HG02852 (cell line): ENCODE measurements at regions not wholly inside any gene's neighbourhood (a gene's known extent, or its start where the extent isn't known, plus 50 kb on each side); places are given as distances from the start of the nearest gene placed in this dataset.

Experiments used
- ATAC-seq: cut with Tn5 transposase; IDR thresholded peaks from one replicate; pipeline ENCODE4 v1.9.1; 2021; ENCODE audit warnings: mild to moderate bottlenecking, moderate library complexity; ENCODE audit not compliant: unreplicated experiment

GRCh38 chr5:57338068-57338867, 144.3 kb downstream of the ACTBL2 start:
- ATAC-seq: peak; percentile 55

GRCh38 chr5:57335092-57335660, 147.4 kb downstream of the ACTBL2 start:
- no peak for ATAC-seq

- ATAC-seq: no peak
These were observed 148.1 kb downstream of the ACTBL2 start for GRCh38 chr5:57334475-57334874.

- no peak for ATAC-seq
These were observed 150.2 kb downstream of the ACTBL2 start for GRCh38 chr5:57332361-57332760.

DNA sequence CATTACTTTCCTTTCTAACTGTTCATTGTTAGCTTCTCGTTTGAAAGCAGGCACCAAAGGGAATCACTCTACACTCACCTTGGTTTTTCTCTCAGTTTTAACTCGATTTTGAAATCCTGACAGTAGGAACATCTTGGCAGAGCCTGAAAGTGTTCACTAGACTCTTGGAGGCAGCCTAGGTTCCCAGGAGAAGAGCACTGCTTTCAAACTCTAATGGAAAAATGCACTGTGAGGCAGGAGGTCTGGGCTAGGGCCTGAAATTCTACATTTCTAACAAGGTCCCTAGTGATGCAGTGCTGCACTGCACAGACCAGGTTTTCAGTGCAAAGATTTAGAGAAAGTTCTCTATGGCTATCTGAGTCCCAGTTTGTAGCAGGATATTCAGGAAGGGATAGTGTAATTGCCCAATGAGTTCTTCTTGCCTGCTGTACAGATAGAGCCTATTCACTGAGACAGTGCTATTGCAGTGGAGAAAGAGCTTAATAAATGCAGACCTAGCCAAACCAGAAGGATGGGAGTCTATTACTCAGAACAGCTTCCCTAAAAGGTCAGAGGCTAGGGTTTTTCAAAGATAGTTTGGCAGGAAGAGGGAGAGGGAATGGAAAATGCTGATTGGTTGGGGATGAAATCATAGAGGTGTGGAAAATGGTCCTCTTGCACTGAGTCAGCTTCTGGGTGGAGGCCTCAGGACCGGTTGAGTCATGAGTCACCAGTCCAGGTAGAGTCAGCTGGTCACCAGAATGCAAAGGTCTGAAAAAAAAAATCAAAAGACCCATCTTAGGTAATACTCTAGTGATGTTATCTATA, 153.9 kb downstream of the GPBP1 start:
- ATAC-seq: no peak

DNA sequence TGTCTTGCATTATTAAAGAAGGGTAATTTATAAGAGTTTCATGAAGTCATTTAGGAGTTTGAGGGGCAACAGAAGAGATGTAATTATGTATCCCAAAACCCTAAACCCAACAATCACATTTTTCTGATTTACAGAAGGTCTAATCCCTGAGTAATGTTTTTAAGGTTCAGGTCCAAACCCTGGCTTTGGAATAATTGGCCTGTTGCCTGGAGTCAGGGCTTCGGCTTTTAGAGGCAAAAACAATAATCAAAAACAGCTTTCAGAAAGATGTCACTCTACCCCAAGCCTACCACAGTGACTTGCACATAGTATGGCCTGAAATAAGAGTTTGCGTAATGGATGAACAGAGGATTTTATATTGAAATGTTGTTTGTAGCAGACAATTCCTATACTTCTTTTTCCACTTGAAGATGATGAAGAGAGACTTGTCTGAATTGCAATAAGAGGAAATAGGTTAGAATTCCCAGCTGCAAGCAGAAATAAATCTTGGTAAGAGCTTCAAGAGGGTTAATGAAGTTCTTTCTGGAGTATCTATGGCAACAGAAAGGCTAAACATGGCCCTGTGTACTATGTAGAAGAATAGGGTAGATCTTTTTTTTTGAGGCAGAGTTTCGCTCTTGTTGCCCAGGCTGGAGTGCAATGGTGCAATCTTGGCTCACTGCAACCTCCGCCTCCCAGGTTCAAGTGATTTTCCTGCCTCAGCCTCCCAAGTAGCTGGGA, 152.0 kb downstream of the GPBP1 start:
- no peak for ATAC-seq

GRCh38 chr5:57324861-57325260, 151.0 kb downstream of the GPBP1 start:
- no peak for ATAC-seq

DNA sequence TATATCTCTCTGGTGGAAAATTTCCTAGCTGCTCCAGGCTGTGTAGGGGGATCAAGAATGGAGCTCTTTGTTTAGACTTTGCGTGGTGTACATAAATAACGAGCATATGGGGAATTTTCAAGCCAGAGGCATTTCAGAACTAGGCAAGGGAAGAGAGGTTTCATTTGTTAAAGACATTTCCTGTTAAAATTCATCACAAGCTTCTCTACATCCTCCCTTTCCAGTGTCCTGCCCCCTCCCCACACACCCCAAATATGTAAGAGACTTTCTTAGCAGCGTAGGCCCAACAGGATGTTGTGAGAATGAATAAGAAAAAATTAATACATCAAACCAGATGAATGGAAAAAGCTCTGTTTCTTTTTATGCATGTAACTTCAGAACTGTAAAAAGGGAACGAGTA, 150.3 kb downstream of the GPBP1 start:
- ATAC-seq: no peak

DNA sequence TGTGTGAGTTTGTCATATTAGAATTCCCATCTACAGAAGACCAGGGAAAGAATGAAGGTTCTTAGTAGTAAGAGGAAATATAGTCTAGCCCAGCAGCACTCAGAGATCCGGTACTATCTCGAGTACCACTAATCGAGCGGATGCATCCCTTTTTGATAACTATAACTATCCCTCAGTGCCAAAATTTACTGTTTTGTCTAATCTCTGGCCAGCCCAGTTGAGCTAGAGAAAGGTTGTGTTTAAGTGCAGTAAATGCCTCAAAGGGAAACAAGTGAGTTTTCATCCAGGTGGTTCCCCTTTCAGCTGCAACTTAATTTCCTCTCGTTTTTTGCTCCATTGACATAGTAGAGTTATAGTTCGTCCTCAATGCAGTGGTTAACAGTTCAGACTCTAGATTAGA, 146.7 kb downstream of the GPBP1 start:
- ATAC-seq: no peak

DNA sequence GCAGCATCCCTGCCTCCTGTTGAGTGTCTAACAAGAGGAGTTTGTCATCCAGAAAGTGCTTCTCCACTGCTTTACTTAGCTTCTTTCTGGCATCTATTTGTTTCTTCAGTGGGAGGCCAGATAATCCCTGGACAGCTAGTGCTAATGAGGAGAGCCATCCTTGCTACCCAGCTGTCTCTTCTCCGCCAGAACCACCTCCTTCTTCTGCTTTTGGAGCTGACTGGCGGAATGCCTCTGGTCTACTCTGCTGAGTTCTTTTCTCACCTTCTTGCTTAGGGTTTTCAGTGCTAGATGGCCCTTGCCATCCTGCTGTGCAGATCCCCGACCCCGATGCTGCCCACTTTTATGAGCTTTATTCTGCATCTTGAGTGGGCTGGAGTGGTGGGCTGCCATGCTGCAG, 145.8 kb downstream of the GPBP1 start:
- ATAC-seq: no peak

DNA sequence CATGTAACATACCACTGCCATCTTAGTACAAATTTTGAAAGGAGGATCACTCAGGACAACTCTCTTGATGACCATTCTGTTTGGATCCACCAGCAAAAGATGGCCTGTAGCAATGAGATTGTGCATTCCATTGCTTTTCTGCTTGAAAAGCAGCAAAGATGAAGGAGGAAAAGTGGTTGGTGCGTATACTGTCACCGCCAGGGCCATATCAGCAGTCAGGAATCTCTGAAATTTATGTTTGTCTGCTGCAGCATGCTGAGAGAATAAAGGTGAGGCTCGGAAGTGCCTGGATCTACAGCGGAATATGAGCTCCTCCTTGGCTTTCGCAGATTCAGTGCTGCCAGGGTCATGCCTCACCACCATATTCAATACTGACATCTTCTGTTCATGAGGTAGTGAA, 144.4 kb downstream of the GPBP1 start:
- no peak for ATAC-seq

DNA sequence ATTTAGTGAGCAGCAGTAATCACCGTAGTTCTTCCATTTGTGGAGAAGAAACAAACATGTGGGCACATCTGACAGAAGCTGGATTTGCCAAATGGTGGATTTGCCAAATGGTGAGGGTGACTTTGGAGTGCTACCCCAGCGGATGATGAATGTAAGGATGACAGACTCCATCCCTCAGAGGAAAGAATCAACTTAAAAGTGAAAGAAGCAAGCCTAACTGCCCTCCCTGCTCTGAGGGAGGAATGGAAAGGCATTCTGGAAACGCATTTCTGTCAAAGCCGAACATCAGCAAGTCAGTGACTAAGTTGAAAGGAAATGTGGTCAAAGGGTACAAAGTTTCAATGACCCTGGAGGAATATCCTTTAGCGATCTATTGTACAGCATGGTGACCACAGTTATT, 143.5 kb downstream of the GPBP1 start:
- ATAC-seq: no peak

- ATAC-seq: no peak
These were observed 143.0 kb downstream of the GPBP1 start for GRCh38 chr5:57316798-57317327.

DNA sequence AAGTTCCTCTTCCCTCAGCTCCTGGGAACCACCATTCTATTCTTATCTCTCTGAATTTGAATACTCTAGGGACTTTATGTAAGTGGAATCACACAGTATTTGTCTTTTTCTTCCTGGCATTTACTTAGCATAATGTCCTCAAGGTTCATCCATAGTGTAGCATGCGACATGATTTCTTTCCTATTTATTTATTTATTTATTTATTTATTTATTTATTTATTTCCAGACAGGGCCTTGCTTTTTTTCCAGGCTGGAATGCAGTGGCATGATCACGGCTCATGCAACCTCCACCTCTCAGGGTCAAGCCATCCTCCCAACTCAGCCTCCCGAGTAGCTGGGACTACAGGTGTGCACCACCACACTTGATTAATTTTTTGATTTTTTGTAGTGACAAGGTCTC, 142.1 kb downstream of the GPBP1 start:
- no peak for ATAC-seq
